Neuronal stem cell (in vitro differentiated cells): ENCODE measurements at regions not wholly inside any gene's neighbourhood (a gene's known extent, or its start where the extent isn't known, plus 50 kb on each side); places are given as distances from the start of the nearest gene placed in this dataset.
"Not testable (repeated sequence)": the region's sequence is repeated elsewhere in the genome, so short reads cannot be mapped to it uniquely, and the experiment has no call there.

Experiments used
- DNase-seq: peaks from one replicate; pipeline ENCODE4 v3.0.0-alpha.2; 2013; ENCODE audit warnings: low spot score
- H2AFZ ChIP-seq: one replicate; pipeline ENCODE4 v1.6.1; 2013; ENCODE audit warnings: mild to moderate bottlenecking, low read length, inconsistent platforms
- H2AK5ac ChIP-seq: 2 replicates; pipeline ENCODE4 v1.6.1; 2013; ENCODE audit warnings: low read depth, mild to moderate bottlenecking, inconsistent platforms, low read length, moderate library complexity, mixed read lengths
- H2BK120ac ChIP-seq: 2 replicates; pipeline ENCODE4 v1.6.1; 2013; ENCODE audit warnings: low read depth, mild to moderate bottlenecking, inconsistent platforms, low read length, moderate library complexity, mixed read lengths
- H2BK12ac ChIP-seq: one replicate; pipeline ENCODE4 v1.6.1; 2013; ENCODE audit warnings: low read length, inconsistent platforms
- H2BK15ac ChIP-seq: 2 replicates; pipeline ENCODE4 v1.6.1; 2013; ENCODE audit warnings: mild to moderate bottlenecking, low read length, inconsistent platforms, mixed read lengths
- H2BK5ac ChIP-seq: one replicate; pipeline ENCODE4 v1.6.1; 2013; ENCODE audit warnings: inconsistent platforms, mild to moderate bottlenecking, low read length, moderate library complexity
- H3K14ac ChIP-seq: one replicate; pipeline ENCODE4 v1.6.1; 2013; ENCODE audit warnings: low read length, inconsistent platforms
- H3K18ac ChIP-seq: 2 replicates; pipeline ENCODE4 v1.6.1; 2013; ENCODE audit warnings: low read length, inconsistent platforms
- H3K23ac ChIP-seq: 2 replicates; pipeline ENCODE4 v1.6.1; 2013; ENCODE audit warnings: low read depth, mild to moderate bottlenecking, mixed read lengths, low read length, inconsistent platforms; ENCODE audit not compliant: poor library complexity
- H3K27ac ChIP-seq: replicated peaks from 3 replicates; pipeline ENCODE4 v1.5.1; 2013; ENCODE audit warnings: low read length, inconsistent platforms
- H3K27me3 ChIP-seq, 3 experiments: 2 replicates each; pipeline ENCODE4 v1.6.1; 2013; ENCODE audit warnings: low read length in 3 of 3, mild to moderate bottlenecking in 2 of 3, inconsistent platforms in 1 of 3, low read depth in 1 of 3, mixed read lengths in 1 of 3, moderate library complexity in 1 of 3; ENCODE audit not compliant: control insufficient read depth in 3 of 3, insufficient read depth in 3 of 3
- H3K36me3 ChIP-seq, 2 donors: replicated peaks in 1 of 2; 2 replicates each; pipeline ENCODE4 v1.6.1; 2013; ENCODE audit warnings: low read length in 2 of 2; ENCODE audit not compliant: control insufficient read depth in 2 of 2, insufficient read depth in 2 of 2
- H3K4ac ChIP-seq: 2 replicates; pipeline ENCODE4 v1.6.1; 2013; ENCODE audit warnings: inconsistent platforms, mild to moderate bottlenecking, low read length, moderate library complexity
- H3K4me1 ChIP-seq, 2 donors: 1 replicate in 1 of 2; 2 replicates in 1 of 2; pipeline ENCODE4 v1.6.1; 2013; ENCODE audit warnings: low read length in 2 of 2, low read depth in 1 of 2; ENCODE audit not compliant: control insufficient read depth in 2 of 2, insufficient read depth in 1 of 2
- H3K4me2 ChIP-seq: one replicate; pipeline ENCODE4 v1.6.1; 2013; ENCODE audit warnings: mild to moderate bottlenecking, low read length, inconsistent platforms; ENCODE audit not compliant: insufficient read depth, poor library complexity, severe bottlenecking
- H3K4me3 ChIP-seq, 2 donors: 2 replicates each; pipeline ENCODE4 v1.5.1; 2013; ENCODE audit warnings: low read length in 2 of 2, mild to moderate bottlenecking in 2 of 2, inconsistent platforms in 1 of 2, moderate library complexity in 1 of 2
- H3K79me1 ChIP-seq: one replicate; pipeline ENCODE4 v1.6.1; 2013; ENCODE audit warnings: low read depth, mild to moderate bottlenecking, inconsistent platforms, low read length, moderate library complexity
- H3K9ac ChIP-seq: one replicate; pipeline ENCODE4 v1.6.1; 2013; ENCODE audit warnings: mild to moderate bottlenecking, low read depth, low read length, inconsistent platforms; ENCODE audit not compliant: poor library complexity
- H3K9me3 ChIP-seq, 2 donors: replicated peaks in 1 of 2; 2 replicates each; pipeline versions ENCODE3 to v1.6.1; 2013; ENCODE audit warnings: low read length in 2 of 2, mild to moderate bottlenecking in 2 of 2, inconsistent platforms in 1 of 2, low read depth in 1 of 2, mixed read lengths in 1 of 2, moderate library complexity in 1 of 2; ENCODE audit not compliant: control insufficient read depth in 2 of 2, insufficient read depth in 1 of 2
- H4K8ac ChIP-seq: one replicate; pipeline ENCODE4 v1.6.1; 2013; ENCODE audit warnings: low read depth, mild to moderate bottlenecking, inconsistent platforms, low read length, moderate library complexity
- H4K91ac ChIP-seq: one replicate; pipeline ENCODE4 v1.6.1; 2013; ENCODE audit warnings: low read length, low read depth, mild to moderate bottlenecking, inconsistent platforms; ENCODE audit not compliant: poor library complexity
- WGBS, 2 donors: extraction: QIAGEN DNeasy Blood & Tissue Kit; methylation state at CpG; one replicate each; pipeline ENCODE4 v1.1.7; 2013; ENCODE audit warnings: missing lambda C conversion rate in 2 of 2, mixed read lengths in 1 of 2; ENCODE audit not compliant: insufficient read length in 2 of 2, insufficient replicate concordance in 1 of 2; ENCODE audit errors: extremely low coverage in 2 of 2; 5-methylcytosine and 5-hydroxymethylcytosine counted together

GRCh38 chrX:96546281-96546680 lies 138.4 kb upstream of the DIAPH2 start:
- not testable (repeated sequence) for H4K91ac ChIP-seq, H3K27me3 ChIP-seq, H3K4me2 ChIP-seq, H3K4me3 ChIP-seq, H2BK120ac ChIP-seq, H3K23ac ChIP-seq, H3K79me1 ChIP-seq, H2BK12ac ChIP-seq, H3K4me1 ChIP-seq, H3K9ac ChIP-seq, H3K9me3 ChIP-seq, H3K4ac ChIP-seq, H2AFZ ChIP-seq, H2BK5ac ChIP-seq, DNase-seq, H2AK5ac ChIP-seq, H3K14ac ChIP-seq, H3K36me3 ChIP-seq, H3K27ac ChIP-seq, H3K18ac ChIP-seq, H4K8ac ChIP-seq, H2BK15ac ChIP-seq
- WGBS, 2 donors = no CpG with 5 or more reads among the region's 7 CpGs

GRCh38 chrX:96551322-96551872 lies 133.2 kb upstream of the DIAPH2 start:
- H3K18ac ChIP-seq = no peak overlapping the region
- no peak overlapping the region for H2AFZ ChIP-seq
- H3K36me3 ChIP-seq = no peaks in the 10 kb centered on the region
- H2BK15ac ChIP-seq = no peak overlapping the region
- H2BK12ac ChIP-seq = no peak overlapping the region
- H4K8ac ChIP-seq = no peak overlapping the region
- H3K4ac ChIP-seq = no peak overlapping the region
- no peak overlapping the region for H3K14ac ChIP-seq
- H2BK5ac ChIP-seq = no peak overlapping the region
- no peak overlapping the region for H3K27ac ChIP-seq
- DNase-seq = no peak
- WGBS, 2 donors = no CpG with 5 or more reads among the region's 6 CpGs
- no peaks in the 10 kb centered on the region for H3K79me1 ChIP-seq
- H3K9me3 ChIP-seq = no peaks in the 10 kb centered on the region
- H3K4me3 ChIP-seq = no peak overlapping the region
- no peaks in the 10 kb centered on the region for H3K4me1 ChIP-seq
- no peak overlapping the region for H2AK5ac ChIP-seq
- no peak overlapping the region for H2BK120ac ChIP-seq
- H3K23ac ChIP-seq = no peak overlapping the region
- no peak overlapping the region for H4K91ac ChIP-seq
- no peak overlapping the region for H3K9ac ChIP-seq
- H3K27me3 ChIP-seq = no peaks in the 10 kb centered on the region
- no peak overlapping the region for H3K4me2 ChIP-seq

GRCh38 chrX:96556886-96557285 lies 127.8 kb upstream of the DIAPH2 start:
- Histone ChIP-seq H3K4ac (no peak overlapping the region), H3K18ac (no peak overlapping the region), H3K23ac (no peak overlapping the region), H3K4me1 (no peaks in the 10 kb centered on the region), H3K4me3 (no peak overlapping the region), H2AK5ac (no peak overlapping the region), H3K14ac (no peak overlapping the region), H3K79me1 (no peaks in the 10 kb centered on the region), H3K36me3 (no peaks in the 10 kb centered on the region), H3K27ac (no peak overlapping the region), H4K8ac (no peak overlapping the region), H2BK12ac (no peak overlapping the region), H2BK15ac (no peak overlapping the region), H2BK120ac (no peak overlapping the region), H3K4me2 (no peak overlapping the region), H3K9me3 (no peaks in the 10 kb centered on the region), H2BK5ac (no peak overlapping the region), H2AFZ (no peak overlapping the region), H4K91ac (no peak overlapping the region), H3K9ac (no peak overlapping the region), H3K27me3 (no peaks in the 10 kb centered on the region)
- no CpG with 5 or more reads among the region's 2 CpGs for WGBS, 2 donors
- no peak for DNase-seq

- H3K4ac ChIP-seq, H3K9ac ChIP-seq, H2BK5ac ChIP-seq, H3K27ac ChIP-seq, H3K23ac ChIP-seq, H3K27me3 ChIP-seq, H2BK12ac ChIP-seq, DNase-seq, H3K9me3 ChIP-seq, H3K4me3 ChIP-seq, H3K4me2 ChIP-seq, H3K36me3 ChIP-seq, H2BK15ac ChIP-seq, H2AK5ac ChIP-seq, H4K8ac ChIP-seq, H2AFZ ChIP-seq, H2BK120ac ChIP-seq, H4K91ac ChIP-seq, H3K4me1 ChIP-seq, H3K14ac ChIP-seq, H3K18ac ChIP-seq, H3K79me1 ChIP-seq: not testable (repeated sequence)
- no CpG with 5 or more reads among the region's 5 CpGs for WGBS, 2 donors
Observed at GRCh38 chrX:96561129-96561528, 123.5 kb upstream of the DIAPH2 start.
